ENCODE measurements at regions not wholly inside any gene's neighbourhood (a gene's known extent, or its start where the extent isn't known, plus 50 kb on each side); places are given as distances from the start of the nearest gene placed in this dataset.
"Not testable (repeated sequence)": the region's sequence is repeated elsewhere in the genome, so short reads cannot be mapped to it uniquely, and the experiment has no call there.

GRCh38 chr9:30932226-30932625, 1452.2 kb upstream of the ACO1 start:
- DNase-seq: no peak

- DNase-seq: no peak
Measured at GRCh38 chr9:30935730-30936129, 1448.7 kb upstream of the ACO1 start.

GRCh38 chr9:30937106-30937505, 1447.3 kb upstream of the ACO1 start:
- DNase-seq: no peak

DNA sequence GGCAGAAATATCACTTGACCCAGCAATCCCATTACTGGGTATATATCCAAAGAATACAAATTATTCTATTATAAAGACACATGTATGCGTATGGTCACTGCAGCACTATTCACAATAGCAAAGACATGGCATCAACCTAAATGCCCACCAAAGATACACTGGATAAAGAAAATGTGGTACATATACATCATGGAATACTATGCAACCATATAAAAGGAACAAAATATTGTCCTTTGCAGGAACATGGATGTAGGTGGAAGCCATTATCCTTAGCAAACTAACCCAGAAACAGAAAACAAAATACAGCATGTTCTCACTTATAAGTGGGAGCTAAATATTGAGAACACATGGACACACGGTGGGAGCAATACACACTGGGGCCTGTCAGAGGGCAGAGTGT, 1441.6 kb upstream of the ACO1 start:
- DNase-seq: not testable (repeated sequence)

DNA sequence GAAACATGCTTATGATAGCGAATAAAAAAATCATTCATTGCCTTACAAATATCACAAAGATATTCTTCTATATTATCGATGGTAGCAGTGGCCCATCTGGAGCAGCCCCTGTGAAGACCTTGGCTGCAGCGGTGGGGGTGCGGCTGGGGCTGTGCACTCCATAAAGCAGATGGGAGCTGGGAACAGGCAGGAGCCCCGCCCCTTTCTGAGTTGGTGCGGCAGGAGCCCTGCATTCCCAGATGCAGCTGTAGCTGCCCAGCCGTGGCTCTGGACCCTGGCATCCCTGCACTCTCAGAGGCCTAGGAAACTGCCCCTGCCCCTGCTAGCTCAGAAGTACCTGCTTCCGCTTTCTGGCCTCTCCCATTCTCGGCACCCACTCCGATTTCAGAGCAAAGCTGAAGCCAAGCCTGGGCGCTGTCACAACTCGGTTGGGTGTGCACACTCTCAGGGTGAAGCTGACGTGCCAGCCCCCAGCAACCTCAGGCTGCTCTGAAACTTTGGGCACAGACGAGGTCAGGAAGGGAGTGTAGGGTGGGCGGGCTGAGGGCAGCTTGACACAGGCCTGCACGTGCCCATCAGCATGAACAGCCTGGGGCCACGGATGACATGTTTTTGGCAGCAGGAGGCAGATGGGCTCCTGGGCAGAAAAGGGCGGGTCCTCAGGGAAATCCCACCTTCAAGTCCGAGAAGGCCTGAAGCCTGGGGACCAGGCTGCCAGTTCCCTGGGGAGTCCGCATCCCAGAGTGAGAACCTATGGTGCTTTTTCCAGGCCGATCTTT, 1440.8 kb upstream of the ACO1 start:
- no peak for DNase-seq

- DNase-seq: no peak
Measured at GRCh38 chr9:30944225-30944569, 1440.2 kb upstream of the ACO1 start.

DNA sequence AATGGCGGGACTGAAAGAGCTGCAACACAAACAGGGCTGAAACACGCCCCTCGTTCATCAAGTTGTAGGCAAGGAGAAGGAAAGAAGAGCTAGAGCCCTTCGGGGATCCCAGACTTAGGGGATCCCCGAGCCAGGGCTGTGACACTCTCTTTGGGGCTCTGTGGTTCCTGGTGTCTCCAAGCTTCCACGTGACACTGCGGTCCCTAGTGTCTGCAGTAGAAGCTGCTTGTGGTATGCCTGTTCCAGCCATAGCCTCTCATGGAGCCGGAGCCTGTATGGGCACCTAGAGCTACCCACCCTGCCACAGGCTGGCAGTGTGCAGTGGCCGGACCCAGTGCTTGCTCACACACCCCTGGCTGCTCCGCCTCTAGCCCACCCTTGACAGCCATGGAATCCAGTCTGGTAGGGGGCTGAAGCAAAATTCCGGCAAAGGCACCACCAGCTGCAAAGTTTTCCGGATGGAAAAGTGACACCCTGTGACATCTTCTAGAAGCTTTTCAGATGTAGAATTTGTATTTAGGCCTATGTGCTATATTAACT, 1439.6 kb upstream of the ACO1 start:
- DNase-seq: no peak

- no peak for DNase-seq
Measured at GRCh38 chr9:30964332-30964731, 1420.1 kb upstream of the ACO1 start.

DNA sequence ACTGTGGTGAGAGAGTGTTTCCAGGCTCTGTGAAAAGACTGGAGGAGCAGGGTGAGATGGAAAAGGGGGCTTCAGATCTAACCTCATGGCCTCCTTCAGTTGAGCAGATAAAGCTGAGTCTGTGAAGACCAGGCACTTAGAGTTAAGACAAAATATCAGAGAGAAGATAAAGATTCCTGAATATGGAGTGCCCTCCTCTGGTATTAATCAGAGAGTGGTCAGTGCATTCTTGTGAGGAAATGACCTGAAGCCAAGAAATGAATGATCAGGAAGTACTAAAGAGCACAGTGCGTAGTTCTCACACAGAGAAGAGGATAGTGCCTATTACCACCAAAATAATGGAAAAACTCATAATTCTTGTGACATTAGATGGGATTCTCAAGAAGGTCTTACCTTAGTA, 1417.0 kb upstream of the ACO1 start:
- no peak for DNase-seq

DNA sequence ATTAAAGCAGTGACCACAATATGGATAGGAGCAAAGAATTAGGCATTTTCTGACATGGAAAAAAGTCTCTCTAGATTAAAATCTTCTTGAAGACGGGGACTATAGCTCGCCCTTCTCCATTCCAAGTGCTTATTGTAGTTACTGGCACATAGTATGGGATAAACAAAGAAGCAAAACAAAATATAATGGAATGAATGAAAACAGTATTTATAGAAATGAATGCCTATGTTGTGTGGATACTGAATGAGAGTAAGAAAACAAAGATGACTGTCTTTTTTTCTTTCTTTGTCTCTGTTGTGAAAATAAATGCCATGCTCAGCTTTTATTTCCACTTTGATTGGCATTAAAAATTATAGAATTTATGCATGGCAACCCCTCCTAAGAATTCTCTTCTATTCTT, 1414.3 kb upstream of the ACO1 start:
- DNase-seq: no peak

- no peak for DNase-seq
Measured at GRCh38 chr9:30970812-30971211, 1413.6 kb upstream of the ACO1 start.

DNA sequence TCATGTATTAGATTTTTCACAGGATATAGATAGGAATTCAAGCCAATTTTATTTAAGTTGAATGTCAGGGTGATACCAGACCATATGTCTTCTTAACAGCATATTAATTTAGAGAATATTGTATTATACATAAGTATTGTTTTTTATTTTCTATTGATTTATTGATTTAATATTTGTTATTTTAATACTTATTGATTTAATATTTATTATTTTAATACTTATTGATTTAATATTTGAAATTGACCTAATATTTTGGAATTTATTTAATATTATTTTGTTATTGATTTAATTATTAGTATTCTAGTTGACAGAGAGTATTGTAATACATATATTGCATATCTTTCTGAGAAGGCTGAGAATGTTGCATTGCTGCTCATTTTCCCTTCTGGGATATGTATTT, 1411.8 kb upstream of the ACO1 start:
- no peak for DNase-seq

GRCh38 chr9:30977965-30978364, 1406.5 kb upstream of the ACO1 start:
- DNase-seq: no peak

- DNase-seq: no peak
Measured at GRCh38 chr9:30982301-30982700, 1402.1 kb upstream of the ACO1 start.

DNA sequence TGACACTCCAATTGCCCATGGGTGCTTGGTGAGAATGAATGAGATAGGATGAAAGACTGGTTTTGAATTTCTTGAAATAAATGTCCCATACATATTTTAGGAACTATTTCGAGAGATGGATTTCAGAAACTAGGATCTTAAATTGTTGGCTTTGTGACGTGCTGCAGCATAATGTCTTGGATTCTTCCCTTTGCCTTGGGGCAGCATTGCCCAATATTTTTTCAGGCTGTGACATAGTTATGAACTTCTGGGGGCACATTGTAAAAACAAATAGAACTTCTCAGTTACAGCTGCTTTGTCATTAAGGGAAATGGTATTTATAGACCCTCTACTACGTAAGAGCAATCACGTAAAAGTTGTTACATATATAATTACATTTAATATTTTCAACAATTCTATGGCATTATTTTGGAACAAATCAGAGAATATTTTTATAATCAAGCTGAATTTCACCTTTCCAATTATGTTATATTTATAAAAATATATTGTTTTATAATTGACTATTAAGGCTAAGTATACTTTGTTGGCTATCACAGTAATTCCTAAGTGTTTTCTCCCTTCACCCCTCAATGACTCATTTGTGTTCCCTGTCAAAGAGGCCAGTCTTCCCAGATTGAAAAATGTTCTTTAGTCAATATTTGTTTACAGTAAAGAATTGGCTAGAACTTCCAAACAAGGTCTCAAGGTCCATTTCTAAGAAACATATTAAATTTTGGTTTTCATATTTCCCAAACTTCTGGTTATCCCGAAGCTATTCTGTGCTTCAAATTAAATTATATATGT, 1388.3 kb upstream of the ACO1 start:
- no peak for DNase-seq

GRCh38 chr9:30996761-30997160, 1387.7 kb upstream of the ACO1 start:
- no peak for DNase-seq

DNA sequence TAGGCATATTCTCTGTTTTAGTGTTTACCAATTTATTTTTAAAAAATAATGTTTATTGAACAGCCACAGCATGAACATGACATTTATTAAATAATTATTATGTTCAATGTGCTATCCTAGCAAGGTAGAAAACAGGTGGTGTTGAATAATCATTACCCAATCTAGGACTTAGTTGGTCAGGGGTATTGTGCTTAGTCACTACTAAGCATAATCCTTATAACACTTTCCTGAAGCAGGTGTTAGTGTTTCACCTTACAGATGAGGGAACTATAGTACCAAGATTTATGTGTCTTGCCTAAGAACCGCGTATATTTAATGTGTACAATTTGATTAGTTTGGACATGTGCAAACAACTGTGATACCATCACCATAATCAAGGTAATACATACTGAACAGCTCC, 1387.2 kb upstream of the ACO1 start:
- no peak for DNase-seq

GRCh38 chr9:31005086-31005665, 1379.3 kb upstream of the ACO1 start:
- DNase-seq: no peak

- no peak for DNase-seq
Measured at GRCh38 chr9:31013371-31013770, 1371.1 kb upstream of the ACO1 start.

DNA sequence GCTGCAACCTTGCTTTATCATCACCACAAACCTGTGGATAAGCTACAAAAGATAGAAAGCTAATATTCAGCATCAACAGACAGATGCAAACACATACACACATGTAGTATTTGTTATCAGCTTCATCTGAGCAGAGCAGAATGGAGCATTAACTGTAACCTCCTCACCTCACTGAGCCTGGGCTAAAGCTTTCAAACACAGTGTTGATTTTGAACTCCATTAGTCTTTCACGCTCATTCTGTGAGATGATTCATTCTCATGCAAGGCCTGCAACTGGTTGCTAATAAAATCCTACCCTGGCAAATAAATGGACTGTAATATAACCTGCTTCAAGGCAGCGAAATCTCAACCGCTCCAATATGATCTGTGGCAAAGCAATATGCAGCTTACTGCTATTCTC, 1360.6 kb upstream of the ACO1 start:
- DNase-seq: no peak

DNA sequence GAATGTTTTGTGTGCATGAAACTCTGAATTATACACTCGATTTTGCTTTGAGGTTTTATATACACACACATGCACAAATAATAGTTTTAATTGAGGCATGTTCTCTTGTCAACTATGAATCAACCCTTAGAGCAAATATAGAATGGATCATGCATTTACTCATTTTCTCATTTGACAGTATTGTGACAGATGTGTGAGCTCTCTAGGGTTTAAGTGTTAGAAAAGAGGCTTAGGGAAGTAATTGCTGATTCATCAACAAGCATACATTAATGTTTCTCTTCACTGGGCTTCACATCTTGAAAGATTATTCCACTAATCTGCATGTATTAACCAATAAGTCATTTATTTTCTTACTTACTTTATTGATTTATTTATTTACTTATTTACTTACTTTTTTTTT, 1356.8 kb upstream of the ACO1 start:
- no peak for DNase-seq

DNA sequence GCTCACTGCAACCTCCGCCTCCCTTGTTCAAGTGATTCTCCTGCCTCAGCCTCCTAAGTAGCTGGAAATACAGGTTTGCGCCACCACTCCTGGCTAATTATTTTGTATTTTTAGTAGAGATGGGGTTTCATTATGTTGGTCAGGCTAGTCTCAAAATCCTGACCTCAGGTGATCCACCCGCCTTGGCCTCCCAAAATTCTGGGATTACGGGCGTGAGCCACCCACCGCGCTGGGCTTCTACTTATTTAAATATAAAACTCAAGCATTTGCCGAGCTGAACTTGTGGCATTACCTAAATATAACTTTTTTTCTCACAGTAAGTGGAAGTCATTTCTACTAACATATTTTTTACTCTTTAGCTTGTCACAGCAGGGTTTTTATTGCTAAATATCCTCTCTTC, 1356.3 kb upstream of the ACO1 start:
- DNase-seq: no peak

DNA sequence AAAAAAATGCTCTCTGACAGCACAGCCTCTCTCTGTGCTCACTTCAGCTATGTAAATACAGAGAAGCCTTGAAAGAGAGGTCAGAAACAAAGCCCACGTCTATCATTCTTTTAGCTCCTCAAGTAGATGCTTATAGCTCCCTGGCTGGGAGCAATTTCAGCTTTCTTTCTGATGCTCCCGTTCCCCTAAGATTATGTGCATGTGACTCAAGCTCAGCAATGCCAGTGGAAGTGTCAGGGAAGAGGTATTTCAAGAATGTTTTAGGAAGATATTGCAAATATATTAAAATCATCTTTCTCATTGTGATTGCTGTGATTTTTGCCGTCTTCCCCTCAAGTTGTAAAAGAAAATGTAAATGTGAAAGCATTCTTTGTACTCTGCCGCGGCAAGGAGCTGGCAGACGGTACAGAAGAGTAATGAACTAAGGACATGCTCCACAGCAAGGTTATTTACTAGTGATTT, 1353.7 kb upstream of the ACO1 start:
- no peak for DNase-seq
